Fibroblast of mammary gland (primary cell): ENCODE measurements at regions not wholly inside any gene's neighbourhood (a gene's known extent, or its start where the extent isn't known, plus 50 kb on each side); places are given as distances from the start of the nearest gene placed in this dataset.

ENCODE experiments used
- DNase-seq: peaks from one replicate; pipeline ENCODE4 v3.0.0-alpha.2; 2010; ENCODE audit warnings: low read depth
- H3K4me3 ChIP-seq: 2 replicates; pipeline ENCODE4 v1.5.1; 2011; ENCODE audit warnings: low read depth, mild to moderate bottlenecking, low read length, moderate library complexity; ENCODE audit not compliant: control insufficient read depth
- TF ChIP-seq, protein P1 (sequence below): conservative IDR thresholded peaks from 2 replicates; pipeline ENCODE4 v1.5.1; 2011; ENCODE audit warnings: low read depth, low read length, inconsistent platforms; ENCODE audit not compliant: control insufficient read depth, insufficient read depth

DNA sequence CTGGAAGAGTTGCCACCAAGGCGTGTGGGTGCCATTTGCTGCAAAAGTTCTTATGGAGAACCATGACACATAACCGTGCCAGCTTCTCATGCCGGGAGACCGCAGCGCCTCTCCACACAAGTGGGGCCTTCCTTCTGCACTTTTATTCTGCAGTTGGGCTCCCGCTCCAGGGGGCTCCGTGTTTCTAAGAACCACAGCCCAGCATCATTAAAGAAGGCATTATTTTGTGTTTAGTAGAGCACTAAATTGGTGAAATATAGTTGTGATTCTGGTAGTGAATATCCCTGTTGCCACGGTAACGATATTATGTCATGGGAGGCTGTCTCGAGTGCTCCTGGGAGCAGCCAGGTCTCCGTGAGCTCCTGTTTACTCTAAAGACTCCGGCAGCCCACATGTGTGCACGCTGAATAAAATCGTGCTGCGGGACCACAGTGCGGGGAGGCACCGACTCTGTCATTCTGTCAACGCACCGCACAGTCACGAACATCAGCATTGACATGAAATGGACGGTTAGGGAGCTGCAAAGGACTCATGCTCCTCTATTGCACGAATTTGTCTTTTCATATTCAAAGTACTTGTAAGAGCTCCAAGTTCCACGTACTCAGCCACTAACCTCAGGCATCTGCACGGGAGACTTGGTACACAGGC lies 68.8 kb upstream of the PITRM1 start:
- no peak for DNase-seq

DNA sequence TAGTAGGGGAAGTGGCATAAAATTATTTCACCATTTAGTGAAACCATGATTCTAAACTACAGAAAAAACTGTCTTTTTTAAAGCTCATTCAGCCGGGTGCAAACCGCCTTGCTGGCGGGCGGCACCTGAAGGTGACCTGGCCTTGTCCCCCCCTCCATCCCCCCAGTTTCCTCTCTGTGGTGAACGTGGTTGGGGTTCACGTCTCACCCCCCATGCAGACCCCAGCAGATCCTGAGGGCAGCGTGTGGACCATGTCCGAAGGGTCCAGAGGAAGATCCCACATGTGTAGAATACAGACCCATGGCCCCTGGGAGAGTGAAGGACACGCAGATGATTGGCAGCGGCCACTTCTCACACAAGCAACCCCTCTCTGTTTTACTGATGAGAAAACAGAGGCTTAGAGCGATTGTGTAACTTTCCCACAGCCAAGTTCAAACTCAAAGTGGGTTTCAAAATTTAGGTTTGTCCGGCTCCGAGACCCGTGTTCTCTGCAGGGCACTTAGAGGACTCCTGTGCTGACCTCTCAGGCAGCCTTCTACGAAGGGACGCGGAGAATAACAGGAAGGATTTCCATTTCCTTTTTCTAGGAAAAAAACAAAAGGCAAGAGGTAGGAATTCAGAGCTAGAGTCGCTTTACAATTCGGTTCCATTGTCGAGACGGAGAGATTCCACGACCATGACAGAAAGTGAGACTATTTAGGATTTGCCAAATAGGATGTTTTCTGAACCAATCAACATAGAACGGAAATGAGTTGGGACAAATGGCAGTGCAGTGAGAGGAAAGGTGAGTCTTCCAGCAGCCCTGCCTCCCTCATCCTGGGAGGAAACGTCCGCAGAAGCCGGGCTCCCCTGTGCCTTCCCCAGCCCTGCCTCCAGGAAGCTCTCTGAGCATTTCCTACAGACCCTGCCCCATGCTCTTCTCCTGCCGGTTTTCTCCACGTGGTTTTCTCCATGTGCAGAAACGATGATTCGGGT lies 67.6 kb upstream of the PITRM1 start:
- TF ChIP-seq, protein P1, sequence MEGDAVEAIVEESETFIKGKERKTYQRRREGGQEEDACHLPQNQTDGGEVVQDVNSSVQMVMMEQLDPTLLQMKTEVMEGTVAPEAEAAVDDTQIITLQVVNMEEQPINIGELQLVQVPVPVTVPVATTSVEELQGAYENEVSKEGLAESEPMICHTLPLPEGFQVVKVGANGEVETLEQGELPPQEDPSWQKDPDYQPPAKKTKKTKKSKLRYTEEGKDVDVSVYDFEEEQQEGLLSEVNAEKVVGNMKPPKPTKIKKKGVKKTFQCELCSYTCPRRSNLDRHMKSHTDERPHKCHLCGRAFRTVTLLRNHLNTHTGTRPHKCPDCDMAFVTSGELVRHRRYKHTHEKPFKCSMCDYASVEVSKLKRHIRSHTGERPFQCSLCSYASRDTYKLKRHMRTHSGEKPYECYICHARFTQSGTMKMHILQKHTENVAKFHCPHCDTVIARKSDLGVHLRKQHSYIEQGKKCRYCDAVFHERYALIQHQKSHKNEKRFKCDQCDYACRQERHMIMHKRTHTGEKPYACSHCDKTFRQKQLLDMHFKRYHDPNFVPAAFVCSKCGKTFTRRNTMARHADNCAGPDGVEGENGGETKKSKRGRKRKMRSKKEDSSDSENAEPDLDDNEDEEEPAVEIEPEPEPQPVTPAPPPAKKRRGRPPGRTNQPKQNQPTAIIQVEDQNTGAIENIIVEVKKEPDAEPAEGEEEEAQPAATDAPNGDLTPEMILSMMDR: no peak
- DNase-seq: no peak
- no peak overlapping the region for H3K4me3 ChIP-seq

More for the DNA sequence above, 68.8 kb upstream of the PITRM1 start:
- TF ChIP-seq, protein P1: no peak
- H3K4me3 ChIP-seq: no peak overlapping the region

DNA sequence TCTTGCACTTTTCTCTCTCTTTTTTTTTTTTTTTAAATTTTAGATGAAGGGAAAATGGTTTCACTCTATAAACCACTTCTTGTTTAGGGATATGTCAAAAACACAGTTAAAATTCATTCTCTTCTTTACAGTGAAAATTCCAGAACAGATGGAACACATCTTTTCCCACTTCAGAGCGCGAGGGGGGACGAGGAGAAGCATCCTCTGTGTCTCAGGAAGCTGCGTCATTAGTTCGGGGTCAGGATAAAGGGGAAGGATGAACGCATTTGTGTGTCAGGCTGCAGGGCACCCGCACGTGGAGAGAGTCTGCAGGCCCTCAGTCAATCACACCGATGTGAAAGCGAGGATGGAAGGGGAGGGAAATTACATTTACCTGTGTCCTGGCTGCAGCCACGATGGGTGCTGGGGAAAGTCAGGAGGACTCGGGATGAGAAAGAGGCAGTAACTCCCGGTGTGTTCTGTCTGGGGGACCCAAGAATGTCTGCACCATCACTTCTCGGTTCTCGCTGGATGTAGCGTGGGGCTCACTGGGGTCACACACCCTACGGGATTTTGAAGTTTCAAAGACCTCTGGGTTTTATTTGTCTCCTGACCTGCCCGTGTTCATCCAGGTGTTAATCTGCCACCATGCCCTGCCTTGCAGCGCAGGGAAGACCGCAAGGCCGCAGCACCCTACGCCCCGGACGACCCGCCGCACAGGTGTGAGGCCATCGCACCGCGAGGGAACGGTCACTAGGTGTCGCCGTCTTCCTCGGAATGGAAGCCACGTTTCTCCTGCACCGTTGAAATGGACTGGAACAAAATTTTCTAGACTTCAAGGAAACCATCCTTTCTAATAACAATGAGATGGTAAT lies 66.7 kb upstream of the PITRM1 start:
- peak; percentile 74 for DNase-seq
- TF ChIP-seq, protein P1: peak; percentile 83
- no peak overlapping the region for H3K4me3 ChIP-seq

DNA sequence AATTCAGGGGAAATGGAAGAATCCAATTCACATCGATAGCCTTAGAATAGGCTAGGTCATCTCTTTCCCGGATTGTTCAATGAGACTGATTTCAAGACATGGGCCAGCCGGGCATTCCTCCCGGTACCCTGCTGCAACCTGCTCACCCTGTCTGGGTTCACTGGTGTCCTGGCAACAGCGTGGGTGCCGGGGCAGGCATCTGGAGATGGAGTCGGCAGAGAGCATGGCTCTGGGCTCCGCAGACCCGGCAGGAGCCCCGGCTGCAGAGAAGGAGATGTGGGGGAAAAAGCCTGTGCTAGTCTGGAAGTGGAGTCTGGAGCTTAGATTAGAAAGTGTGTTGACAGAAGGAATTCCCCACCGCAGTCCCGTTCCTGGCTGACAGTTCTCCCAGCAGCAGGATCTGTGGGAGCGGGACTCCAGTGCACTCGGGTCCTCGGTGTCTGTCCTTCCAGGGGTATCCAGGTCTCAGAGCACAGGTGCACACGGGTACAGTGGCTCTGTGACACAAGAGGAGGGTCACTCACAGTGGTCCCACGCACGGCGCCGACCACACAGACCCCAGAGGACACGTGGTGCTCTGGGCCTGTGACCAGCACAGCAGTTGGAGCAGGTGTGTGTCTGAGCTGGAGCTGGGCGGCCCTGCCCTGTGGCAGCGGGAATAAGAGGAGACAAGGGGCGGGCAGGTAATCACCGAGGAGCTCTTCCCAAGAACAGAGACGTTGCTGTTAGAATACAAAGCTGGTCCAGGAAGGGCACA lies 65.7 kb upstream of the PITRM1 start:
- no peak for DNase-seq
- no peak overlapping the region for H3K4me3 ChIP-seq
- TF ChIP-seq, protein P1: no peak

DNA sequence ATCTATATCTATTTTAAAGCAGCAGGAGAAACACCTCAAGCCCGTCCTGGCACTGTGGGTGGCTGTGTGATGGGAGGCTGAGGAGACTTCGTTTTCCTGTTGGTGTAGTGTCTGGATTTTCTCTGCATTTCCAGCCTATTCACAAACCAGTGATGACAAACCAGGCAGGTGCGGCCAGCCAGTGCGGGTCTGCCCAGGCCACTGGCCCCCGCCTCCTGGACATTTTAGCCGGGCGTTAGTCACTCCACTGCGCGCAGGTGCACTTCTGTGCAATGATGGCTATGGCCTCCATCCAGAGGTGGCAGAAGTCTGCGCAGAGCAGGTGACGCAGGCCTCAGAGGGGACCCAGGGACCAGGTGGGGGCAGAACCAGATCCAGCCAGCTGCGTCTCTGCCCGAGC lies 64.9 kb upstream of the PITRM1 start:
- TF ChIP-seq, protein P1: no peak
- no peak overlapping the region for H3K4me3 ChIP-seq
- DNase-seq: no peak
